SW 1271 (cell line): ENCODE measurements at regions not wholly inside any gene's neighbourhood (a gene's known extent, or its start where the extent isn't known, plus 50 kb on each side); places are given as distances from the start of the nearest gene placed in this dataset.
"Not testable (repeated sequence)": the region's sequence is repeated elsewhere in the genome, so short reads cannot be mapped to it uniquely, and the experiment has no call there.

Source experiments
- DNase-seq, 2 experiments: peaks; one replicate each; lab custom pipeline; 2025; lab: John Stamatoyannopoulos, UW

- no peak for DNase-seq
Observed at GRCh38 chr12:42918443-42918842, 328.9 kb upstream of the PRICKLE1 start.

GRCh38 chr12:42916143-42916542 lies 326.6 kb upstream of the PRICKLE1 start:
- no peak for DNase-seq

GRCh38 chr12:42915426-42915825 lies 325.9 kb upstream of the PRICKLE1 start:
- DNase-seq = no peak

DNA sequence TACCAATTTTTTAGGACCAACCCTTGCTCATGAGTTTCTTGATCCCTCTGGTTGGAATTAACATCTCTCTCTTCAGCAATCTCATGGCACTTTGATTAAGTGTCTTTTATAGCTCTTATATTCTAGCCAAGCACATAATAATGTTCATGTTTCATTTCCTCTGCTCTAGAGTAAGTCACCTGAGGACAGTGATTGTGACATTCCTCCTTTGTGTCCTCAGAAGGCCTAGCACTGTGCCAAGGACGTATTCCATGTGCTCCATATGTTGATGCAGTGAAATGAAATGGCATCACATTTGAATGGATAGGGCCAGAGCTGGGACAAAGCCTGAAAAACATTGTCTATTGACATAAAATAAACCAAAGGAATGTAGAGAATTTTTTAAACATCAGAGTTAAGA lies 322.8 kb upstream of the PRICKLE1 start:
- no peak for DNase-seq

DNA sequence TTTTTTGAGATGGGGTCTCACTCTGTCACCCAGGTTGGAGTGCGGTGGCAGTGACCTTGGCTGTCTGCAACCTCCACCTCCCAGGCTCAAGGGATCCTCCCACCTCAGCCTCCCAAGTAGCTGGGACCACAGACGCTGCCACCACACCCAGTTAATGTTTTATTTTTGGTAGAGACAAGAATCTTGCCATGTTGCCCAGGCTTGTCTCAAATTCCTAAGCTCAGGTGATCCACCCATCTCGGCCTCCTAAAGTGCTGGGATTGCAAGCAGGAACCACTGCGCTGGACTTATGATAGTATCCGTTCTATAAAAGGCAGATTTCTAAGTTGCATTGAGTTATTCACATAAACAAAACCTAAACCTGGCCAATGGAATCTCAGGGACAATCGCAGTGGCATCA lies 321.1 kb upstream of the PRICKLE1 start:
- no peak for DNase-seq

- no peak for DNase-seq
Observed at GRCh38 chr12:42908712-42909111, 319.2 kb upstream of the PRICKLE1 start.

- DNase-seq = not testable (repeated sequence)
Observed at GRCh38 chr12:42906801-42907200, 317.3 kb upstream of the PRICKLE1 start.

DNA sequence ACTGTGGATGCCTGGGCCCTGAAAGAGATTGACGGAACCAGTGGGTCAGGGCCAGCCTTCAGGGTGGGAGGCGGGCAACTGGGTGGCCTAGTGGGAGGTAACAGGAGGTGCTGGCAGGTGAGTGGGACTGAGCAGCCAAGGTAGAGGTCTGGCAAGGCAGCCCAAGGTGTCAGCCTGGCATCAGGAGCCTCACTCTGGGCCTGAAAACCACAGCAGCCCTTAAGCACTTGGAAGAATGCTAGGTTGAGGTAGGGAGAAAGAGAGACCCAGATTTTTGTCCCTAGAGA lies 315.8 kb upstream of the PRICKLE1 start:
- DNase-seq = no peak

GRCh38 chr12:42904683-42905418 lies 315.3 kb upstream of the PRICKLE1 start:
- DNase-seq = no peak

GRCh38 chr12:42903736-42904135 lies 314.2 kb upstream of the PRICKLE1 start:
- DNase-seq = no peak

- no peak for DNase-seq
Observed at GRCh38 chr12:42902001-42902400, 312.5 kb upstream of the PRICKLE1 start.

DNA sequence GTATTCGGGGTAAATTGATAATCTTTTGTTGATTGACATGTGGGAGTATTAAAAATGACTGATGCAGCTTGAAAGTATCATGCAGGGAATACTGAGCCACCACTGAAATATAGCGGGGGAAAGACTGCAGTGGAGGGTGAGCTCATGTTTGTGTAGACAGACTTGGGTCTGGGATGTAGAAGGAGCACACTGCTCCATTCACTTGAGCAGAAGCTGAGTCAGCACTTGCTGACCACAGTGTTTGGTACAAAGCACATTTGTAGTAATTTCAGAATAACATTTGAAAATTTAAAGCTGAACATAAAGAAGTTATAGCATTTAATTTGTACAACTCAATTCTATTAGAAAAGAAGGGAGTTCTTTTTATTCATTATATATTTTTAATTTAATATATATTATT lies 304.3 kb upstream of the PRICKLE1 start:
- DNase-seq = no peak

GRCh38 chr12:42892702-42893551 lies 303.4 kb upstream of the PRICKLE1 start:
- DNase-seq = no peak

- DNase-seq = no peak
Observed at GRCh38 chr12:42887657-42888056, 298.1 kb upstream of the PRICKLE1 start.

GRCh38 chr12:42886160-42886559 lies 296.6 kb upstream of the PRICKLE1 start:
- DNase-seq = no peak

DNA sequence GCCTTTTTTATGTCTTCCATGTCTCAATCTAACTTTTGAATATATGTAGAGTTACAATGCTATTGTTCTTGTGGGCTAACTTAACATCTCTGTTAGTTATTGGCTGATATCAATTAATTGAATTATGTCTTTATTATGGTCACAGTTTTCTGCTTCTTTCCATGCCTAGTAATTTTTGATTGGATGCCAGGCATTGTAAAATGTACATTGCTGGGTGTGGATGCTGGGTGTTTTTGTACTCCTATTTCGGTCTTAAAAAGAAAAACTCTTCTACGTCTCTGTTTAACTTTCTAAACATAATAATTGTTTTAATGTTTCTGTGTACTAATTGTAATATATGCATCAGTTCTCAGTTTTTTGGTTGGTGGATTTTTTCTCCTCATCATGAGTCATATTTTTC lies 296.1 kb upstream of the PRICKLE1 start:
- DNase-seq = no peak

GRCh38 chr12:42884116-42884515 lies 294.6 kb upstream of the PRICKLE1 start:
- DNase-seq = no peak

DNA sequence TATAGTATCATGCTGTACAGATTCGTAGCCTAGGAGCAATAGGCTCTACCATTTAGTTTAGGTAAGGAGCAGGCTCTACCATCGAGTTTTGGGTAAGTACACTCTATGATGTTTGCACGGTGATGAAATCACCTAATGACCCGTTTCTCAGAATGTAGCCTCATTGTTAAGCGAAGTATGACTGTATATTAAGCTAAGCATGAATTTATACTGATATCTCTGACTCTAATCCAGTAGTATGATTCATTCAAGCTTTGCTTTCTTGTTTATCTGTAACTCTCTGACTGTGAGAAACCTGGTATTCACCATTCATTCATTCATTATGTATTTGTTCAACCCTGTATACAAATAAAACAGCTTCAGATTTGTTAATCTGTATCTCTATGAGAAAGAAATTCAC lies 283.9 kb upstream of the PRICKLE1 start:
- DNase-seq = no peak

GRCh38 chr12:42871816-42872215 lies 282.3 kb upstream of the PRICKLE1 start:
- DNase-seq = no peak

DNA sequence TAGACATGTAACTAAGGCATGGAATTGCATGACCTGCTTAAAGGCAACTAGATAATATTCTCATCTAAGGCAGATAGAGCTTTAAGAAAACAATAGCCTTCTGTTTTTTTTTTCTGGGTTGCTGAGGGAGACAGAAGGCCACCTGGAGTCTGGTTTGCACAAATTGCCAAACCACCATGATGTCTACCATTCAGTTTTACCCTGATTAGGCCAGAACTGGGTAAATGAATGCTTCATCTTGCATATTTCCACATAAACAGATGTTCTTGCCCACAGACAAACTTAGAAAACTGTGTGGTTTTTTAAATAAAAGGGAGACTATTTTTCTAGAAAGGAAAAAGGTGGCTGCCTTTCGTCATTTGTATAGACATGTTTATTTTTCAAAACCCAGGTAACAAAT lies 278.7 kb upstream of the PRICKLE1 start:
- no peak for DNase-seq

- no peak for DNase-seq
Observed at GRCh38 chr12:42865282-42865681, 275.7 kb upstream of the PRICKLE1 start.

GRCh38 chr12:42862055-42862454 lies 272.5 kb upstream of the PRICKLE1 start:
- no peak for DNase-seq

- not testable (repeated sequence) for DNase-seq
Observed at GRCh38 chr12:42860331-42860730, 270.8 kb upstream of the PRICKLE1 start.

DNA sequence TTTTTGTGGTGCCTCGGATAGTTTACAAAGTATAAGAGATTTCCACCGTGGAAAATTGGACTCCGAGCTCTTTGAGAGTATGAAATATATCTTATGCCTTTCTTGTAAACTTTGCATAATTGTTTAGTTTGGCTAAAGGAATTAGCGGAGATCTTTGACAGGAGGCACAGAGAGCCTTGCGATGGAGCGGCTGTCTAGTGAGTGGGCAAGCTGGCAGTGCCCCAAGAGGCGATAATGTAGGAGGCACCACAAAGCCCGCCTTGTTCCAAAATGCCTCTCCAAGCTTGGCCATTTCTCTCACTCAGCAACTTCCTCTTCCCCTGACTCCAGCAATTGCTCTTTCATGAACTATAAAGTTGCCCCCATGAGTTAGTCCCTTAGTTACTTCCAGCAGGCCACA lies 270.1 kb upstream of the PRICKLE1 start:
- DNase-seq = no peak
